ENCODE measurements at regions not wholly inside any gene's neighbourhood (a gene's known extent, or its start where the extent isn't known, plus 50 kb on each side); places are given as distances from the start of the nearest gene placed in this dataset.

DNA sequence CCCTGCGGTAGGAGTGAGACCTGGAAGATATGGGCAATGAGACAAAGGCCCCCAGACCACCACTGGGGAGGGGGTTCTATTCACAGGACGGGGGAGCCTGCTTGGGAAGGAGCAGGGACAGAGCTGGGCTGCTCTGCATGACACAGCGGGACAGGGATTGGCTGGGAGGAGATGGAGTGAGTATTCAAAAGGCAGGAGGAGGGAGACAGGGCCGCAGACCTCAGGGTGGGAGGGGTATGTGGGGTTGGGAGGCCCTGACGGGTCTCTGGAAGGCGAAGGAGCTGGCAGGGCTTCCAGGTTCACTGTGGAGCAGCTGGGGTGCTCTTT is 60.8 kb upstream of the RPS6KA2 start:
- DNase-seq: no peak

- no peak for DNase-seq
Measured at GRCh38 chr6:166687070-166687878, 60.2 kb upstream of the RPS6KA2 start.

GRCh38 chr6:166686317-166686716 is 59.3 kb upstream of the RPS6KA2 start:
- DNase-seq: no peak

DNA sequence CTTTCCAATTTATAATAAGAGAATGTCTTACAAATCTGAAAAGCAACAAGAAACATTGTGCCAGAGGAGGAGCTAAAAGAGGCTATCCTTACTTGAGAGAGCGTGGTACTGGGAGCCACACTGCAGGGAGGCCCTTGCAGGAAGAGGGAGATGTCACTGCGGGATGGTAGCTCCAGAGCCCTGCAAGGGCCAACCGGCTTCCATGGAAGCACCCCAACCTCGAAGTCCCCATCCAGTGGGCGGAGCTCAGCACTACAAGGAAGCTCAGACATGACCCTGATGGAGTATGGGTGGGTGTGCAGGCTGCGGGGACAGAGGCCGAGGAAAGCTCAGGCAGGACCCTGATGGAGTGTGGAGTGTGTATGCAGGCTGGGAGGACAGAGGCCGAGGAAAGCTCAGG is 57.8 kb upstream of the RPS6KA2 start:
- DNase-seq: no peak

- no peak for DNase-seq
Measured at GRCh38 chr6:166684170-166684569, 57.1 kb upstream of the RPS6KA2 start.

DNA sequence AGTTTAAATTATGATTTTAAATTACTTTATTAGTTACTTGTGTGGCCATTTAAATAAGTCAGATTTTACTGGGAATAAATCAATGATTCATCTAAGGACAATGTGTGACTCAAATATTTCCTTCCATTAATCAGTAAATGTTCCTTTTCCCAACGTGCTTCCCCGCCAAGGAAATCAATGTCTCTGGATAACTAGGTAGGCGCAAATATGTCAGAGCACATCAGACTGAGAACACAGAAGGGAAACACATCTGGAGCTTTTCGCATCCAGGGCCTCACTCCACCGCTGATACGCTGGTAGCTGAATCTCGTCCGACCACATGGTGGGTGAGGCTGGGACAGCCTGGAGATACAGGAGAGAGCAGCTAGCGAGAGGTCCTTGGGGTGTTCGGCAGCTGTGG is 56.4 kb upstream of the RPS6KA2 start:
- DNase-seq: no peak

GRCh38 chr6:166679566-166679965 is 52.5 kb upstream of the RPS6KA2 start:
- no peak for DNase-seq

GRCh38 chr6:166678426-166678825 is 51.4 kb upstream of the RPS6KA2 start:
- DNase-seq: no peak

DNA sequence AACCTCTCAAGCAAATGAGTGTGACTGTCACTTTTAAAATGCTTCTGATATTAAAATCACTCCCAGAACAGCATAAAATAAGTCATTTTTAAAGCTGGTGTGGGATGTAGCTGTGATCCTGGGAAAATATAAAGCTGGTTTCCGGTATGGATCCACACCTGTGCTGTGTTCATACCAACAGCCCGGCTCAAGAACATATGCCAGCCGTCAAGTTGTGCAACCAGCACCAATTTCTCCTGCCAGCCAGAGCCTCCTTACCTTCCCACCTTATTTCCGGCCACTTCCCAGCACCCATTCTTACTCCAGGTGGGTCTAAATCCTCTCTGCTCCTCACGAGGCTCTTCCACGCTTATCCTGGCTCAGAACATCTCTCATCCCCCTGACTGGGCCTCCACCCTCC is 50.9 kb upstream of the RPS6KA2 start:
- DNase-seq: no peak

All from suppressor macrophage treated with lipopolysaccharide for 4 hours (primary cell).